WTC11 (cell line): ENCODE measurements at regions not wholly inside any gene's neighbourhood (a gene's known extent, or its start where the extent isn't known, plus 50 kb on each side); places are given as distances from the start of the nearest gene placed in this dataset.

Source experiments
- CREB1 ChIP-seq: sonication (generic); formaldehyde crosslinking; IDR thresholded peaks from 2 replicates; pipeline ENCODE4 v1.8.0; 2023; ENCODE audit warnings: mild to moderate bottlenecking, missing genetic modification reagents
- JAZF1 ChIP-seq: fragments of 250-450 bp; sonication (Bioruptor Pico); IDR thresholded peaks from 2 replicates; pipeline ENCODE4 v1.9.0; 2021; ENCODE audit warnings: moderate library complexity, mild to moderate bottlenecking, inconsistent platforms
- NFATC4 ChIP-seq: fragments of 250-450 bp; sonication (Bioruptor Pico); IDR thresholded peaks from 2 replicates; pipeline ENCODE4 v1.9.0; 2021; ENCODE audit warnings: mild to moderate bottlenecking
- NFYB ChIP-seq: sonication (generic); formaldehyde crosslinking; conservative IDR thresholded peaks from 2 replicates; pipeline ENCODE4 v1.8.0; 2022; ENCODE audit warnings: low read depth, missing genetic modification reagents
- OVOL2 ChIP-seq: fragments of 250-450 bp; sonication (Bioruptor Pico); IDR thresholded peaks from 2 replicates; pipeline ENCODE4 v1.9.0; 2021; ENCODE audit warnings: mild to moderate bottlenecking, borderline replicate concordance
- ZNF232 ChIP-seq: sonication (generic); formaldehyde crosslinking; IDR thresholded peaks from 2 replicates; pipeline ENCODE4 v1.8.0; 2022; ENCODE audit warnings: mild to moderate bottlenecking, missing genetic modification reagents
- TF ChIP-seq, protein P1 (sequence below): fragments of 250-450 bp; sonication (Bioruptor Pico); IDR thresholded peaks from 2 replicates; pipeline ENCODE4 v1.8.0; 2021; ENCODE audit warnings: mild to moderate bottlenecking
- TF ChIP-seq, protein P2 (sequence below): sonication (generic); formaldehyde crosslinking; IDR thresholded peaks from 2 replicates; pipeline ENCODE4 v1.8.1; 2022; ENCODE audit warnings: low read depth, missing genetic modification reagents, borderline replicate concordance
- TF ChIP-seq, protein P3 (sequence below): fragments of 200-600 bp; IDR thresholded peaks from 2 replicates; pipeline ENCODE4 v1.8.0; 2022; ENCODE audit warnings: antibody characterized with exemption
- TF ChIP-seq, protein P4 (sequence below): sonication (generic); formaldehyde crosslinking; IDR thresholded peaks from 2 replicates; pipeline ENCODE4 v1.8.0; 2022; ENCODE audit warnings: mild to moderate bottlenecking, missing genetic modification reagents

DNA sequence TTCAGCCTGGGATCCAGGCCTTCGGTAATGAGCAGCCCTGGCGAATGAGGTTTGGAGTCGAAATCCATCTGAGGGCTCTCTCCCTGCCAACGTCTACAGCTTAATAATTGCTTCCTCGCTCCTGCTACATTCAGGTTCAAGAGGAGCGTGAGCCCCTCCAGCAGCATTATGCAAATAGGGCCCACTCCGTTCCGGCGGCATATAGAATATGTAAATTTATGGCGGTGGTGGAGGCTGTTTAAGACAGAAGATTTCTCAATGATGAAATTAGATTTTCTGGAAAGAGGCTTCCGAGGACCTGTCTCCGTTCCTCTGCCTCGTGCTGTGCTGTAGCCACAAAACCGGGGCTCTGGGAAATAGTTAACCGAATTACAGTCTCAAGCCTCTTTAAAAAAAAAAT lies 402.8 kb downstream of the MIAT start:
- TF ChIP-seq, protein P1, sequence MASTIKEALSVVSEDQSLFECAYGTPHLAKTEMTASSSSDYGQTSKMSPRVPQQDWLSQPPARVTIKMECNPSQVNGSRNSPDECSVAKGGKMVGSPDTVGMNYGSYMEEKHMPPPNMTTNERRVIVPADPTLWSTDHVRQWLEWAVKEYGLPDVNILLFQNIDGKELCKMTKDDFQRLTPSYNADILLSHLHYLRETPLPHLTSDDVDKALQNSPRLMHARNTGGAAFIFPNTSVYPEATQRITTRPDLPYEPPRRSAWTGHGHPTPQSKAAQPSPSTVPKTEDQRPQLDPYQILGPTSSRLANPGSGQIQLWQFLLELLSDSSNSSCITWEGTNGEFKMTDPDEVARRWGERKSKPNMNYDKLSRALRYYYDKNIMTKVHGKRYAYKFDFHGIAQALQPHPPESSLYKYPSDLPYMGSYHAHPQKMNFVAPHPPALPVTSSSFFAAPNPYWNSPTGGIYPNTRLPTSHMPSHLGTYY (CRISPR knock-in tag) = no peak
- TF ChIP-seq ZNF232 (no peak), OVOL2 (CRISPR knock-in tag) (no peak), CREB1 (CRISPR knock-in tag) (no peak), NFYB (CRISPR knock-in tag) (no peak), NFATC4 (CRISPR knock-in tag) (no peak), JAZF1 (CRISPR knock-in tag) (no peak)
- TF ChIP-seq, protein P2, sequence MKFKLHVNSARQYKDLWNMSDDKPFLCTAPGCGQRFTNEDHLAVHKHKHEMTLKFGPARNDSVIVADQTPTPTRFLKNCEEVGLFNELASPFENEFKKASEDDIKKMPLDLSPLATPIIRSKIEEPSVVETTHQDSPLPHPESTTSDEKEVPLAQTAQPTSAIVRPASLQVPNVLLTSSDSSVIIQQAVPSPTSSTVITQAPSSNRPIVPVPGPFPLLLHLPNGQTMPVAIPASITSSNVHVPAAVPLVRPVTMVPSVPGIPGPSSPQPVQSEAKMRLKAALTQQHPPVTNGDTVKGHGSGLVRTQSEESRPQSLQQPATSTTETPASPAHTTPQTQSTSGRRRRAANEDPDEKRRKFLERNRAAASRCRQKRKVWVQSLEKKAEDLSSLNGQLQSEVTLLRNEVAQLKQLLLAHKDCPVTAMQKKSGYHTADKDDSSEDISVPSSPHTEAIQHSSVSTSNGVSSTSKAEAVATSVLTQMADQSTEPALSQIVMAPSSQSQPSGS = no peak
- TF ChIP-seq, protein P3, sequence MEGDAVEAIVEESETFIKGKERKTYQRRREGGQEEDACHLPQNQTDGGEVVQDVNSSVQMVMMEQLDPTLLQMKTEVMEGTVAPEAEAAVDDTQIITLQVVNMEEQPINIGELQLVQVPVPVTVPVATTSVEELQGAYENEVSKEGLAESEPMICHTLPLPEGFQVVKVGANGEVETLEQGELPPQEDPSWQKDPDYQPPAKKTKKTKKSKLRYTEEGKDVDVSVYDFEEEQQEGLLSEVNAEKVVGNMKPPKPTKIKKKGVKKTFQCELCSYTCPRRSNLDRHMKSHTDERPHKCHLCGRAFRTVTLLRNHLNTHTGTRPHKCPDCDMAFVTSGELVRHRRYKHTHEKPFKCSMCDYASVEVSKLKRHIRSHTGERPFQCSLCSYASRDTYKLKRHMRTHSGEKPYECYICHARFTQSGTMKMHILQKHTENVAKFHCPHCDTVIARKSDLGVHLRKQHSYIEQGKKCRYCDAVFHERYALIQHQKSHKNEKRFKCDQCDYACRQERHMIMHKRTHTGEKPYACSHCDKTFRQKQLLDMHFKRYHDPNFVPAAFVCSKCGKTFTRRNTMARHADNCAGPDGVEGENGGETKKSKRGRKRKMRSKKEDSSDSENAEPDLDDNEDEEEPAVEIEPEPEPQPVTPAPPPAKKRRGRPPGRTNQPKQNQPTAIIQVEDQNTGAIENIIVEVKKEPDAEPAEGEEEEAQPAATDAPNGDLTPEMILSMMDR = no peak
- TF ChIP-seq, protein P4, sequence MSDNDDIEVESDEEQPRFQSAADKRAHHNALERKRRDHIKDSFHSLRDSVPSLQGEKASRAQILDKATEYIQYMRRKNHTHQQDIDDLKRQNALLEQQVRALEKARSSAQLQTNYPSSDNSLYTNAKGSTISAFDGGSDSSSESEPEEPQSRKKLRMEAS (CRISPR knock-in tag) = no peak
